HG02970 (cell line): ENCODE measurements at regions not wholly inside any gene's neighbourhood (a gene's known extent, or its start where the extent isn't known, plus 50 kb on each side); places are given as distances from the start of the nearest gene placed in this dataset.

Source experiments
- ATAC-seq: cut with Tn5 transposase; IDR thresholded peaks from one replicate; pipeline ENCODE4 v1.9.1; 2021; ENCODE audit warnings: mild to moderate bottlenecking, moderate library complexity, moderate number of reproducible peaks; ENCODE audit not compliant: unreplicated experiment, low FRiP score

DNA sequence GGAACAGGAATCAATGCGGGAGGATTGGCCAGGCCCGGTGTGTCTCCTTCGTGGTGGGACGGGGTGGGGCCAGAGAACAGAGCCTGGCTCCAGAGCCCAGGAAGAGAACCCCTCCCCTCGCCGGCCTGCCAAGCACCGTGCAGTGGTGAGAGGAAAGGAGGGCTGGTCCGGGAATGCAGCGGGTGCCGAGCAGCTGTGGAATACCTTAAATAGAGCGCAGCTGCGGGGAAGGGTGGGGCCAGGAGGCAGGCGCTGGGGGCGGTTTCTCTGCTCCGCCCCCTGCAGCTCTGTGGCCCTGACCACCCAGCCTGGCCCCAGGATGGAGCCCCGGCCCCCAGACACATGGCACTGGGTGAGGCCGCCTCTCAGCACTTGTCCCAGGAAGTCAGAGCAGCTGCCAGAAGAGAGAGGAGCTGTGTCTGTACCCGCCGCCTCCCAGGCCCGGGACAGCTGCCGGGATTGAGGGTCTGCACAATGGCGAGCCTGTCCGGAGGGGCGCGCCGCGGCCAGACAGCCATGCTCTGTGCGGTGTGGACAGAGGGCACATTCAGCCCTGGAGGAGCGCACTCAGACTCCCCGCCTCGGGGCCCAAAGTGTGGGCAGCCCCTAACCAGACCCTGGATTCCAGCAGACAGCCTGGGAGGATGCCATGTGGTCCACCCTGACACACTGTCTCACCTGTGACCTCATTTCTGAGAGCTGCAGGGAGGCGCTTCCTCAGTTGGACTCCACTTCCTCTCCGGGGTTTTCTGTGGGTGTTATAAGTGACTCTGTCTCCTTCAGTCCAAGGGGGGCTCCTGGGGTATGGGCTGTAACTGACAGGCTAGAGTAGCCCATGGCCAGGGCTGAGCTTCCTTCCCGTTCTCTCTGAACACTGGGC, 268.8 kb downstream of the SEC14L1 start:
- ATAC-seq: no peak

DNA sequence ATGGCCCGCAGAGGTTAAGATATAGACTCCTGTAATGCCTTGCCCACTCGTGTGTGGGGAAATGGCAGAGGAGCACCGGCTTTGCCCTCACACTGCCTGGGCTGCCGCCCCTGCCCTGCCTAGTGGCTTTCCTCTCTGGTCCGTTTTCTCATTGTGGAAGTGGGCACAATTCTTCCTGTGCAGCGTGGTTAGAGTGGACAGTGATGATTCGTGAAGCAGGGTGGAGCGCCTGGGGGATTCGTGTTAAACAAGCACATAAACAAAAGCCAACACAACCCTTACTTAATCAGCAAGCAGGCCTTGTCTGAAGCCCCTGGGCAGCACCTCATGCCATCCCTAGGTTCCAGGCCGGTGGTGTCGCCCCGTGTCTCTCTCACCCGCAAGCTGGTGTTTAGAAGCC, 269.7 kb downstream of the SEC14L1 start:
- ATAC-seq: no peak

DNA sequence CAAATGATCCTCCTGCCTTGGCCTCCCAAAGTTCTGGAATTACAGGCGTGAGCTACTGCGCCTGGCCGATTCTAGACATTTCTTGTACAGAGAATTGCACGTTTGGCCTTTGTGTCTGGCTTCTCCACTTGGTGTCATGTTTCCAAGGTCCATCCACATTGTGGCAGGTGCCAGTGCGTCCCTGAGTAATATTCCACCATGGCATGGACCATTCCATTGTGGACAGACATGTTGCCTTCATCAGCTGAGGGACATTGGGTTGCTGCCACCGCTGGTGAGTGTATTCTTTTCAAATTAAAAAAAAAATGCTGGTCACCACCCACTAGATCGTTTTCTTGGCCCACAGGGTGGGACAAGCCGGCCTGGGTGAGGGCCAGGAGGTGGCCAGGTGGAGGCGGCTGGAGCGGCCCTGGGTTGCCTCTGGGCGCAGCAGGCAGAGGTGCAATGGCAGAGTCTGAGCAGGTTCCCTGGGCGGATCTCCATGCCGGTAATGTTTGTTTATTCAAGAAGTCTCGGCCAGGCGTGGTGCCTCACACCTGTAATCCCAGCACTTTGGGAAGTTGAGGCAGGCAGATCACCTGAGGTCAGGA, 274.1 kb downstream of the SEC14L1 start:
- no peak for ATAC-seq

DNA sequence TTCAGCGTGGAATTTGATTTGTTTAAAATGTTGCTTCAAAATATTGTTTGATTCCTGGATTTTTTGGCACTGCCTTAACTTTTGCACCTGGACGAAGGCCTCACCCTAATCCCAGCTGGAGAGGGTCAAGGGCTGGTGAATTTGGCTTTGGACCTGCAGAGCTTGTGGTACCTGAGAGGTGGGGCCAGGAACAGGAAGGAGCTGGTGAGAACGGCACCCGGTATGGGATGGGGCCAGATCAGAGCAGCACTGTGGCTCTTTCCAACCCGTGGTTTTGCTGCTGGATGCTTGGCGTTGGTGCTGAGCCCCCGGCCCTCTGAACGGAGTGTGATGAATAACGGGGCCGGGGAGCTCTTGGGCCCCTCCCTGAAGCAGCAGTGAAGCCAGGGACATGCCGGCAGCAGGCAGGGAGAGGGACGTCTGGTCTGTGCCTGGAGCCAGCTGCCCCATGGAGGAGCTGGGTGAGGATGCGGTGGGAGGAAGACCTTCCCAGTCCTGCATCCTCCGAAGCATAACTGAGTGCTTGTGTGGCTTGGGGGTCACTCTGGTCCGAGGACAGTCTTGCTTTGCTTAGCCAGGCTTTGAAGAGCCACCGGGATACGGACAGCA, 275.4 kb downstream of the SEC14L1 start:
- no peak for ATAC-seq

DNA sequence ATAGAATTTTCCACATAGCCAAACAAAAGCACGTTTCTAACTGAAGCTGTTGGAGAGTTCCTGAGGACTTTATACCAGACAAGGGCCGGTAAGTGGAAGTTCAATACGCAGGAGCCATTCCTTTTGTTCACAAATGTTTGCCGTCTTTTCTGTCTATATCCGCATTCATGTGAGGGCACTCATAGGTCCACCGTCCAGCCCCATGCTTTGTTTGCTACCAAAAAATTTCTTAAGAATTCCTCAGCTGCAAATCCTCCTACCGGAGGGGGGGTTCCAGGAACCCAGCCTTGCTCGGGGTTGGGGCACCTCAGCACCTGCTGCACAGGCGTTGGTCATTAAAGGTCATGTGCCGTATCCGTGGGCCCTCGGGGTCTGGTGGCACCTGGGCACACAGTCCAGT, 276.8 kb downstream of the SEC14L1 start:
- no peak for ATAC-seq

DNA sequence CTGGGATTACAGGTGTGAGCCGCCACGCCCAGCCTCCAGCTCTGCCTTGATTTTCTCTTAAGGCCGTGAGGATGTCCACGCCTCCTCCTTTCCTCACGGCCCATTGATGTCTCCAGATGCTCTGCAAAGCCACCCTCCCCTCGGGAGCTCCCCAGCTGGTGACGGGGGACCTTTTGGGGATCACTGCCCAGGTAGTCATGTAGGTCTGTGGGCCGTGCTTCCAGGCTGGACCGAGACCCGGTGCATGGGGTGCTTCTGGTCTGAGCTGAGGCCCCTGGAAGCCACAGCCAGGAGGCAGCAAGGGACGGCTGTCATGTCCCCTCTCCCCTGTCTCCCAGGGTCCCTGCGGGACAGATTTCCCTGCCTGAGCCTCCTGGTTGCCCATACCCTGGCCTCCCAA, 277.8 kb downstream of the SEC14L1 start:
- no peak for ATAC-seq

DNA sequence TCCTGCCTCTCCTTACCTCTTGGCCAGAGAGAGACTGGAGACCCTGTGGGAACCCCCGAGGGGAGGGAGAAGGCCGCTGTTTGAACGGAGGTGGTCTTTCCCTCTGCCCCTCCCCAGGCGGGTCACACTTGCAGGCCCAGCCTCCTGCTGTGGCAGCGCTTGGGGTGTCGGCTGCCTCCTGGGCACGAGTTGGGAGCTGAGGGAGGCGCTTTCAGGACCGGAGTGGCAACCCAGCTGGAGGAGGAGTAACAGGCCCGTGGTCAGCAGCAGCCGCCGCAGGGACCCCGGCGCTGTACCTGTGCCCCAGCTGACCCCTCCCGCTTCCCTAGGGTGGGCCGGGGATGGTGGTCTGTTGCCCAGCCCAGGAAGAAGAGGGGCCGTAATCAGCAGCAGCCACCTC, 278.3 kb downstream of the SEC14L1 start:
- no peak for ATAC-seq

DNA sequence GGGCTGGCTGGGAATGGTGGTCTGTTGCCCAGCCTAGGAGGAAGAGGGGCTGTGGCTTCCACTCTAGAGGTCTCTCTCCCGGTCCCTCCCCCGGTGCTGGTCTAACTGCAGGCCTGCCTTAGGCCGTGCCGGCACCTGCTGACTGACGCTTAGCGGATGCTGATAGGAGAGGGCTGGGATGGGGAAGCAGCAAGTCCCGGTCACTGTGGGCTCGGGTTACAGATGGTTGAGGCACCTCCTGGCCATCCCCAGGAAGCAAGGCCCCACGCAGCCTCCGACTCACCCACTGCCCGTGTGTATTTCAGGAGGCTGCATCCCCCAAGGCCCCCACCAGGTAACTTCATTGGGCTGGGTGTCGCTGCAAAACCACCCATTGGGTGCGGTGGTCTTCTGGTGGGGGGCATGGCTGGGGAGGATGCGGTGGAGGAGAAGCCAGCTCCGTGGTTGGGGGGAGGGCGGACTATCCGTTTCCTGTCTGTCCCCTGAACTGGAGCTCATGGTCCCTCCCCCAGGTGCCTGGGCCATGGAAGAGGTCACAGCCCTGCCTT, 278.9 kb downstream of the SEC14L1 start:
- no peak for ATAC-seq

DNA sequence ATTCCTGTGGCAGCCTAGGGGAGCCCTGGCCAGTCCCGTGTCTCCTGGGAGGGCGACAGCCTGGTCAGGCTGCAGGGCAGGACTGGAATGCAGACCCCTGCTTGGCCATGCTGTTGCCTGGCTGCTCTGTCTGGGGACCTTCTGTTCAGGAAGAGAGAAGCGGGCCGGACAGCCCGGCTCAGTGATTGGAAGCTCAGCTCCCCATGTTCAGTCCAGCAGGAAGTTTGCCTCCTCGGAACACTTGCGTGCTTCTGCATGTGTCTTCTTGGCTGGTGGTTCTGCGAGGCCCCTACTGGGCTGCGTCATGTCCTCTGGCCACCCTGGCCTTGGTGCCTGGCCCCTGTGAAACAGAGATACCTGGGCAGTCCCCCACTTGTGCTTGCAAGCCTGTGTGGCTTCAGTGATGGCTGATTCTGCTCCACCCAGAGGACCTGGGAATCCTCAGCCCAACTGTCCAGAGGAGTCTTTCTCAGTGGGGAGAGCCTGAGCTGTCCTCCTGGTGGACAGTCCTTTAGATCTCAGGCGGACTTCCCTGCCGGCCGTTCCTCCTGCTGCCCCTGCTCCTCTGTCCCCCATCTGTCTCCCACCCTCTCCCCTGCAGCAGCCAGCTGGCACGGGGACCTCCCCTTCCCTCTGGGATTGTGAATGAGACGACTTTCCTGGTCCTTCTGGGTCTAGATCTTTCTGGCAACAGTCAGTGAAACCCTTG, 279.5 kb downstream of the SEC14L1 start:
- no peak for ATAC-seq

DNA sequence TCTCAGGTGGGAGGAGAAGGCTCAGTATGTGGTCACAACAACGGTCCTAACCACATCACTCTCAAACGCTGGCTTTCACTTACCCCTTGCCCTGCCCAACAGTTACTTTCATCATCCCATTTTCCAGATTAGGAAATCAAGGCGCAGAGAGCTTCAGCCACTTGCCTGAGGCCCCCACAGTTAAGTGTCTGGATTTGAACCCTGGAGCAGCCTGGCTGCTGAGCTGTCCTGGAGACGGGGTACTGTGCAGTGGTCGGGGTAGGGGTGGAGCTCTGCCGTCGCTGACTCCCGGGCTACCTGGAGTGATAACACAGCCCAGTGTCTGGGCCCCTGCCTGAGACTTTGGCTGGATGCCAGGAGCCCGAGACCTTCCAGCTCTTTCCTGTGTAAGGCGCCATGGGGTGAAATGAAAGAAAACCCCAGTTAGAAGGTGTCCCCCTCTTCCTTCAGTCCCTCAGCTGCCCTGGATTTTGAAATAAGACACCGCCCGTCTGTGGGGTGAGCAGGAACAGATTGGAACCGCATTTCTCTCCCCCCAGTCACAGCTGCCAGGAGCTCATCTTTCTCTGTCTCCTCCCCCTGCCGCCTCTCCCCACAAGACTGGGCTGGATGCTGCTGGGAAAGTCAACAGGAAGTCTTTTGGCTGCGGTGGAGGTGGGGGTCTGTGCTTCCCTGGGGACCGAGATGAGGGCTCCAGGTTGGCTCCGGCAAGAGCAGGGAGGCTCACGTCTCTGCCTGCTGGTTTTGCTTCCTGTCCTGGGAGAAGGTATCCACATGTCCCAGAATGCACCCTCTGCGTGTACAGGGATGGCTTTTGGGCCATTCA, 280.2 kb downstream of the SEC14L1 start:
- no peak for ATAC-seq

DNA sequence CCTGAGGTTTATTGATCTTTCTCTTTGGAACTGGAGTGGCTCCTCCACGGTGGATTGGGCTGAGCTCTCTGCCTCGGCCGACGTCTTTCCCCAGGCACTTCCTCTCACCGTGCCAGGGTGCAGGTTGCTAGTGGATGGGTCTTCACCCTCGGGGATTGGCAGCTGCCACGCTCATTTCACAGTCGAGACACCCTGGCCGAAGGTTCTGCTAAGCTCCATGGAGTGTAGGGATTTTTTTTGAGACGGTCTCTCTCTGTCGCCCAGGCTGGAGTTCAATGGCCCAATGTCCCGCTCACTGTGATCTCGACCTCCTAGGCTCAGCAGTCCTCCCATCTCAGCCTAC, 280.8 kb downstream of the SEC14L1 start:
- no peak for ATAC-seq

DNA sequence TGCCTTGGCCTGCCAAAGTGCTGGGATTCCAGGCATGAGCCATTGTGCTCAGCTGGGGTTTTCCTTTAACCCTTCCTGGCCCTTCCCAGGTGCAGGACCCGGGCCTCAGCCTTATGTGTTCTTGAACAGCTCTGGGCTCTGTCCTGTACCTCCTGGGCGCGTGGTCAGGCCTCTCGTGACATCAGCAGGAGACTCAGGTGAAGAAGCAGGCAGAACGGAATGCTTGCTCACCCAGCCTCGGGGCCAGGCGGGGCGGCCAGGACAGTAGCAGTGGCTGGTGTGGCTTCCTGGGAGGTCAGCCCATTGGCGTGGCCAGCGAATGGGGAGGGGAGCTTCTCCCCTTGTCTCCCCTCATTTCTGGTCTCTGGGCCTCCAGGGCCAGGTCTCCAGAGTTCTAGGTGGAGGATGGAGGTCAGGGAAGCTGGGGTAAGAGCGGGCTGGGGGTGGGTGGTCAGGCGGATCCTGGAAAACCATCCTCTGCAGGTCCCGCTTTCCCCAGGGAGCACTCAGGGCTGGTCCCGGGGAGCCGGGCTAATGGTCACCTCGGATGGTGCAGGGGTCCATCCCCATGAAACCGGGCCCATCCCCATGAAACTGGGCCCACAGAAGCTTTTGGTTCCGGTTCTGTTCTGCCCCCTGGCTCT, 281.5 kb downstream of the SEC14L1 start:
- no peak for ATAC-seq

DNA sequence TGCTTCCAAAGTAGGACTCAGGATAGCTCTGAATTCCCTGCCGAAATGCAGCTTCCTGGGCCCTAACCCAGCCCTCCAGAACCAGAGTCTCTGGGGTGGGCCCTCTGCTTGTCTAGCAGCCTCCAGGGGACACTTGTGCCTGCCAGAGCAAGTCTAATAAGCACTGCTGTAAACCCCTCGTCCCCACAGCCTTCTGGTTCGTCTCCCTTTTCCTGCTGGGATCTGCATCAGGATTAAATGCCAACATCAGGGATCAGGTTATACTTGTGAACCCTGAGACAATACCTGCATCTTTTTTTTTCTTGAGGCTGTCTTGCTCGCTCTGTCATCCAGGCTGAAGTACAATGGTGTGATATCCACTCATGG, 282.0 kb downstream of the SEC14L1 start:
- ATAC-seq: no peak

DNA sequence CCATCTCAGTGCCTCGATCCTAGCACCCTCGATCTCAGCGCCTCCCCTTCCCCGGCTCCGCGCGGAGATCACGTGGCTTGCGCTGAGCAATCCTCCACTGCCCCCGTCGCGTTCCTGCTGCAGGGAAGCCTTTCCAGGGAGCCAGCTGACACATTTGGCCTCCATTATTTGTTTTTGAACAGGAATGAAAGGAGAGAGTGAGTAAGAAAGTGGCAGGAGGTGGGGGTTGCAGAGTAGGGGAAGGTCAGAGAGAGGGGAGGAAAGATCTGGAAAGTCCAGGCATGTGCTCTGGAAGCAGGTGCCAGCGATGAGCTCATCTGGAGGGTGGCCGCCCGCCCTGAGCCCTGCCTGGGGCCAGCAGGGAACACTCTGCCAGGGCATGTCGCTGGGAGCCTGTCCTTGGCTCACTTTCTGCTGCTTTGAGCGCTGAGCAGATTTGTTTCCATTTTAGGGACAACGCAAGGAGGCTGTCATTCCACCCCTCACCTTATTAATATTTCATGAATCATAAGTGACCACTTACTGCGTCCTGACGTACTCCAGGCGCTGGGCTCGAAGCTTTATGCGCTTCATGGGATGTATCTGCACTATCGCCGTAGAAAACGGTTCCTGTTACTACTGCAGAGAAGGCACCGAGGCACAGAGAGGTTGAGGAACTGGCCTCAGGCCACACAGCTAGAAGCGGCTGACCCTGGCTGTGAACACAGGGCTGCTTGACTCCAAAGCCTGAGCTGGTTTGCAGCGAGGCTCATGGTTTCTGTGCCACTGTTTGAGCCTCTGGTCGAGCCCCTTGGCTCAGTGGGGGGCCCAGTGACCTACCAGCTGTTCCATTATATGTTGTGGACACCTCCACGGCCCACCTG, 283.1 kb downstream of the SEC14L1 start:
- no peak for ATAC-seq

DNA sequence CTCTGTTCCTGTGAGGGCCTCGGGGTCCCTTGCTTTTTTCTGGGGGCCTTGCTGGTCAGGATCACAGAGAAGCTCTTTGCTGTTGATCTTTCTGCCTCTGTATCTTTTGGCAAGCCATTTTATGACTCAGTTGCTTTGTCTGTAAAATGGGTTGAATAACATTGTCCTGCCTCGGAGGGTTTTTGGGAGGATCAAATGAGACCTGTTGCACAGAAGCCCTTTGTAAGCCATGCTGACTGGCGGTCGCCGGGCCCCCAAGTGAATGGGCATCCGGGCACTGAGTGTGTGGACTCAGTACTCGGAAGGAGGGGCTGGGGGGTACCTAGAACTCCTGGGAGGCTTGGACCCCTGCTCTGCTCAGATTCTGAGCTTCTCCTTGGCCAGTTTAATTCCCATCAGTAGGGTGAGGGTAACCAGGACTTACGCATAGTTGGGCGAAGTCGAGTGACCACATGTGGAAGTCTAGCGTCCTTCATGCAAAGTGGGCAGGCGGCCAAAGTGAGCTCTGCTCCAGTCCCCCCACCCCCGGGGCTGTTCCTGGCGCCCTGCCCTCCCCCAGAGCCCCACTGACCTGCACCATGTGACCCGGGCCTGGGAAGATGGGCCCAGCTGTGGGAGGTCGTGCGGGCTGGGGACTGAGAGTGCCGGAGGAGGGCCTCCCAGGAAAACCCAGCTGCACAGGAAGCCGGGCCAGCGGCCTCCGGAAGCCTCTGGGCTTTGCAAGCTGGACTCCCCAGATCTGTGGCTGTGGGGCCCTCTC, 284.0 kb downstream of the SEC14L1 start:
- no peak for ATAC-seq

DNA sequence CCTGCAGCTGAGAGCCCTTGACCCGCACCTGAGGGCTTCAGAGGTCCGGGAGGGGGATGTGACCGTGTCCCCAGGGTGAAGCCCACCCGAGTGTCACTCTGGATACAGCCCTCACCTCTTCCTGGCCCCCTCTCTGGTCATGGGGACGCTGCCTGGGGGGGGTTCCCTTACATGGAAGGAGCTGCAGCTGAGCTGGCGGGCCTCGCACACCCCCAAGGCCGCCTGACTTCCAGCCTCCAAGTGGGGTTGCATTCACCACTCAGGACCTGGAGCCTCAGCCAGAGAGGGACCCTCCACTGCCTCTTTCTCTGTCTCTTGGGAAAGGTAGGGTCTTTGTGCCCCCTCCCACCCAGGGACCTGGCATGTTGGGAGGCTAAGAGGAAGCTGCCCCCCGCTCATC, 284.6 kb downstream of the SEC14L1 start:
- no peak for ATAC-seq

DNA sequence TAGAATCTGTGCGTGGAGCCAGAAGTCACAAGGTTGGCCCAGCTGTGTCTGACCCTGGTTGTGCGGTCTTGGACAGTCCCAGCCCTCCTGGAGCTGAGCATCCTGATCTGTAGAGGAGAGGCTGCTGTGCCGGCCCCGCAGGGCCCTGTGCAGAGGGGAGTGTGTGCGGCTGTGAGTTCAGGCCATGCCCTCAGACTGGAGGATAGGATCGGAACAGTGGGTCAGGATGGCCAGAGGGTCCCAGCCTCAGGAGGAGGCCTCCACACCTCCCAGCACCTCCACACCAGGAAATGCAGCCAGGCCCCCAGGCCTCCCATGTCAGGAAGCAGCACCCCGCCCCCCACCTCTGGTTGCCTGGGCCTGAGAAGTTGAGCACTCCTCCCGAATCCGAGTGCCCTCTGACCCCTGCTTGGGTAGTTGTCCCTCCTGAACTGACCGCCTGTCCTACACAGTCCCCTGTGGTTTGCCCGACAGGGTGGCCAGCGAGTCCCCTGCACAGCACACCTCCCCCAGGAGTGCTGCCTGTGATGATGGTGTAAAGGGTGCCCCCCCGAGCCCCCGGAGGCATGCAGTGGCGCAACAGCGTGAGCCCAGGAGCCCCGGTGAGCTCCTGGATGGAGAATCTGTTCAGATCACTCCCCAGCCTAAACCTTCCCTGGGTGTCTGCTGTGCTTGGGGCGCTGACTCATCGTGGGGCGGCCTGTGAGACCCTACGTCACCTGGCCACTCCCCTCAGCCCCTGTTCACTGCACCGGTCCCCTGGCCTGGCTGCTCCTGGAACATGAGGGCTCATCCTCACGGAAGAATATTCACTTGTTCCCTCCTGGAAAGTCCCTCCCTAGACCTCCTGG, 285.2 kb downstream of the SEC14L1 start:
- no peak for ATAC-seq
